ENCODE measurements at regions not wholly inside any gene's neighbourhood (a gene's known extent, or its start where the extent isn't known, plus 50 kb on each side); places are given as distances from the start of the nearest gene placed in this dataset.

DNA sequence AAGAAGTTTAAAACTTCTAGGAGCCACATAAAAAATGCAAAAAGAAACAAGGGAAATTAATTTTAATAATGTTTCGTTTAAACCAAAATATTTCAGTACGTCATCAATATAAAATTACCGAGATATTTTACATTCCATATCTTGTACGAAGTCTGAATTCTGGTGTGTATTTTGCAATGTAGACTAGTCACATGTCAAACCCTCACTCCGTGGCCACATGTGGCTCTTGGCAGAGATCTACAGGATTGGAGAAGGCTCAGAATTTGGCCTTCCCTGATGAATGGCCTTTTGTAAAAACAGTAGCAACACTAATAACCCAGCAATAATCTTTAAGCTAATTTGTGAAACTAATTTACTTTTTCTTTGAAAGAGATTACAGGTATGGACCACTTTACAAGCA lies 217.1 kb downstream of the PRL start (continued):
- TF ChIP-seq, protein P1, sequence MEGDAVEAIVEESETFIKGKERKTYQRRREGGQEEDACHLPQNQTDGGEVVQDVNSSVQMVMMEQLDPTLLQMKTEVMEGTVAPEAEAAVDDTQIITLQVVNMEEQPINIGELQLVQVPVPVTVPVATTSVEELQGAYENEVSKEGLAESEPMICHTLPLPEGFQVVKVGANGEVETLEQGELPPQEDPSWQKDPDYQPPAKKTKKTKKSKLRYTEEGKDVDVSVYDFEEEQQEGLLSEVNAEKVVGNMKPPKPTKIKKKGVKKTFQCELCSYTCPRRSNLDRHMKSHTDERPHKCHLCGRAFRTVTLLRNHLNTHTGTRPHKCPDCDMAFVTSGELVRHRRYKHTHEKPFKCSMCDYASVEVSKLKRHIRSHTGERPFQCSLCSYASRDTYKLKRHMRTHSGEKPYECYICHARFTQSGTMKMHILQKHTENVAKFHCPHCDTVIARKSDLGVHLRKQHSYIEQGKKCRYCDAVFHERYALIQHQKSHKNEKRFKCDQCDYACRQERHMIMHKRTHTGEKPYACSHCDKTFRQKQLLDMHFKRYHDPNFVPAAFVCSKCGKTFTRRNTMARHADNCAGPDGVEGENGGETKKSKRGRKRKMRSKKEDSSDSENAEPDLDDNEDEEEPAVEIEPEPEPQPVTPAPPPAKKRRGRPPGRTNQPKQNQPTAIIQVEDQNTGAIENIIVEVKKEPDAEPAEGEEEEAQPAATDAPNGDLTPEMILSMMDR (IDR thresholded peaks at IDR 0.05; ENCODE audit: low read depth, low read length, missing input control): no peak
- TF ChIP-seq NR2F2 (IDR thresholded peaks at IDR 0.05) (no peak), RAD21 (IDR thresholded peaks at IDR 0.05) (no peak)

DNA sequence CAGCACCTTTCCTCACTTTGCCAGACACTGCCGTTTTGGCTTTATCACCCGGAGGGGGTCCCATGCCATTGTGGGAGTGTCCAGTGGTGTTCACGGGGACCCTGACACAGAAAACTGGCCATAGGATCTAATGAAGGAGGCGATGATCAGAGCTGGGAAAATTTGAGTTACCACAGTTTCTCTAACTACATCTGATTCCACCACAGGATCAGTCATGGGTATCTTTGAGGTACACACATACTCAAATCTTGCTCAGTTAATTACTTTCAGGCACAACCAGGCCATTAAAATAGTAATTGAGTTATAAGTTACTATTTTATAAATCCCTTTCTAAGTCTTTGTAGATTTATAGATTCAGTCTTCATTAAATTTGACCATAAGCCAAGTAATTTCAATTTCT lies 215.1 kb downstream of the PRL start:
- Histone ChIP-seq H3K9me3 (ENCODE audit: control insufficient read depth in 4 of 4, low read length in 3 of 4) (no peaks in the 10 kb centered on the region), H3K9ac (ENCODE audit: low read depth in 1 of 2, low read length in 2 of 2) (no peak overlapping the region), H3K36me3 (ENCODE audit: control insufficient read depth in 4 of 4, insufficient read depth in 3 of 4, low read depth in 1 of 4, low read length in 3 of 4) (no peaks in the 10 kb centered on the region), H3K27me3 (ENCODE audit: control insufficient read depth in 4 of 4, insufficient read depth in 4 of 4, low read length in 3 of 4) (no peaks in the 10 kb centered on the region), H3K27ac (ENCODE audit: low read depth in 1 of 2, low read length in 2 of 2) (peak overlapping the region in 1 of 2 donors; percentile 6), H3K4me3 (ENCODE audit: low read depth in 1 of 3, low read length in 3 of 3) (no peak overlapping the region), H3K4me1 (ENCODE audit: control insufficient read depth in 4 of 4, insufficient read depth in 4 of 4, low read length in 3 of 4) (peaks cover 0 to 10% (median 5%) of the 10 kb centered on the region in 4 donors)
- TF ChIP-seq YY1 (IDR thresholded peaks at IDR 0.05) (no peak), NR2F2 (IDR thresholded peaks at IDR 0.05) (no peak), RAD21 (IDR thresholded peaks at IDR 0.05) (no peak), HNF4G (IDR thresholded peaks at IDR 0.05) (no peak), RXRA (IDR thresholded peaks at IDR 0.05) (no peak), FOXA2 (IDR thresholded peaks at IDR 0.05) (no peak)
- TF ChIP-seq, protein P2, sequence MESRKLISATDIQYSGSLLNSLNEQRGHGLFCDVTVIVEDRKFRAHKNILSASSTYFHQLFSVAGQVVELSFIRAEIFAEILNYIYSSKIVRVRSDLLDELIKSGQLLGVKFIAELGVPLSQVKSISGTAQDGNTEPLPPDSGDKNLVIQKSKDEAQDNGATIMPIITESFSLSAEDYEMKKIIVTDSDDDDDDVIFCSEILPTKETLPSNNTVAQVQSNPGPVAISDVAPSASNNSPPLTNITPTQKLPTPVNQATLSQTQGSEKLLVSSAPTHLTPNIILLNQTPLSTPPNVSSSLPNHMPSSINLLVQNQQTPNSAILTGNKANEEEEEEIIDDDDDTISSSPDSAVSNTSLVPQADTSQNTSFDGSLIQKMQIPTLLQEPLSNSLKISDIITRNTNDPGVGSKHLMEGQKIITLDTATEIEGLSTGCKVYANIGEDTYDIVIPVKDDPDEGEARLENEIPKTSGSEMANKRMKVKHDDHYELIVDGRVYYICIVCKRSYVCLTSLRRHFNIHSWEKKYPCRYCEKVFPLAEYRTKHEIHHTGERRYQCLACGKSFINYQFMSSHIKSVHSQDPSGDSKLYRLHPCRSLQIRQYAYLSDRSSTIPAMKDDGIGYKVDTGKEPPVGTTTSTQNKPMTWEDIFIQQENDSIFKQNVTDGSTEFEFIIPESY (IDR thresholded peaks at IDR 0.05): no peak
- TF ChIP-seq, protein P3, sequence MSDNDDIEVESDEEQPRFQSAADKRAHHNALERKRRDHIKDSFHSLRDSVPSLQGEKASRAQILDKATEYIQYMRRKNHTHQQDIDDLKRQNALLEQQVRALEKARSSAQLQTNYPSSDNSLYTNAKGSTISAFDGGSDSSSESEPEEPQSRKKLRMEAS (IDR thresholded peaks at IDR 0.05): no peak
- TF ChIP-seq, protein P4, sequence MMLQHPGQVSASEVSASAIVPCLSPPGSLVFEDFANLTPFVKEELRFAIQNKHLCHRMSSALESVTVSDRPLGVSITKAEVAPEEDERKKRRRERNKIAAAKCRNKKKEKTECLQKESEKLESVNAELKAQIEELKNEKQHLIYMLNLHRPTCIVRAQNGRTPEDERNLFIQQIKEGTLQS (IDR thresholded peaks at IDR 0.05): no peak
- TF ChIP-seq, protein P5, sequence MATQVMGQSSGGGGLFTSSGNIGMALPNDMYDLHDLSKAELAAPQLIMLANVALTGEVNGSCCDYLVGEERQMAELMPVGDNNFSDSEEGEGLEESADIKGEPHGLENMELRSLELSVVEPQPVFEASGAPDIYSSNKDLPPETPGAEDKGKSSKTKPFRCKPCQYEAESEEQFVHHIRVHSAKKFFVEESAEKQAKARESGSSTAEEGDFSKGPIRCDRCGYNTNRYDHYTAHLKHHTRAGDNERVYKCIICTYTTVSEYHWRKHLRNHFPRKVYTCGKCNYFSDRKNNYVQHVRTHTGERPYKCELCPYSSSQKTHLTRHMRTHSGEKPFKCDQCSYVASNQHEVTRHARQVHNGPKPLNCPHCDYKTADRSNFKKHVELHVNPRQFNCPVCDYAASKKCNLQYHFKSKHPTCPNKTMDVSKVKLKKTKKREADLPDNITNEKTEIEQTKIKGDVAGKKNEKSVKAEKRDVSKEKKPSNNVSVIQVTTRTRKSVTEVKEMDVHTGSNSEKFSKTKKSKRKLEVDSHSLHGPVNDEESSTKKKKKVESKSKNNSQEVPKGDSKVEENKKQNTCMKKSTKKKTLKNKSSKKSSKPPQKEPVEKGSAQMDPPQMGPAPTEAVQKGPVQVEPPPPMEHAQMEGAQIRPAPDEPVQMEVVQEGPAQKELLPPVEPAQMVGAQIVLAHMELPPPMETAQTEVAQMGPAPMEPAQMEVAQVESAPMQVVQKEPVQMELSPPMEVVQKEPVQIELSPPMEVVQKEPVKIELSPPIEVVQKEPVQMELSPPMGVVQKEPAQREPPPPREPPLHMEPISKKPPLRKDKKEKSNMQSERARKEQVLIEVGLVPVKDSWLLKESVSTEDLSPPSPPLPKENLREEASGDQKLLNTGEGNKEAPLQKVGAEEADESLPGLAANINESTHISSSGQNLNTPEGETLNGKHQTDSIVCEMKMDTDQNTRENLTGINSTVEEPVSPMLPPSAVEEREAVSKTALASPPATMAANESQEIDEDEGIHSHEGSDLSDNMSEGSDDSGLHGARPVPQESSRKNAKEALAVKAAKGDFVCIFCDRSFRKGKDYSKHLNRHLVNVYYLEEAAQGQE (IDR thresholded peaks at IDR 0.05): no peak
- WGBS: 87% methylated on average over 4 of the region's 4 CpGs
- DNase-seq (ENCODE audit: low spot score): no peak

DNA sequence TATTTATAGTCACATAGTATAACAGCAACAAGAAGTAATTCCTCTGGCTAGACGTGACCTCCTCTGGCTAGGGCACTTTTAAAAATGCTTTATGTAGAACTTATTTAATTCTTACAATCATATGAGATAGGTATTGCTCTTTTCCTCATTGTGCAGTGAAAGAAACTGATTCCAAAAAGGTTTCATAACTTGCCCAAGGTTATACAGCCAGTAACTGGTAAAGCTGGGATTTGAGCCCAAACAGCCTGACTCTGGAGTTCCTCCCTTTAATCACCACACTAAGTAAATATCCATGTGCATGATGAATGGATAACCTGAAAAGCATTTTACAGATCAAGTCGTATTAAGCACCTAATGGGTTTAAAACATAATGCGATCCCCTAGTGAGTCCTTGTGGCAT lies 214.6 kb downstream of the PRL start:
- WGBS: 56% methylated on average over 3 of the region's 3 CpGs
- H3K9ac ChIP-seq (ENCODE audit: low read depth in 1 of 2, low read length in 2 of 2): no peak overlapping the region
- TF ChIP-seq, protein P2 (IDR thresholded peaks at IDR 0.05): peak; percentile 23
- peak in 1 of 2 donors; percentile 28 for TF ChIP-seq RAD21 (IDR thresholded peaks at IDR 0.05)
- TF ChIP-seq YY1 (IDR thresholded peaks at IDR 0.05): no peak
- TF ChIP-seq RXRA (IDR thresholded peaks at IDR 0.05): peak in 1 of 2 donors; percentile 59
- no peak for TF ChIP-seq SP1 (IDR thresholded peaks at IDR 0.05)
- TF ChIP-seq HNF4G (IDR thresholded peaks at IDR 0.05): no peak
- TF ChIP-seq, protein P3 (IDR thresholded peaks at IDR 0.05): no peak
- TF ChIP-seq EGR1 (IDR thresholded peaks at IDR 0.05; ENCODE audit: low read depth in 2 of 2): no peak
- peak in 1 of 2 donors; percentile 47 for TF ChIP-seq HNF4A (conservative IDR thresholded peaks at IDR 0.05)
- TF ChIP-seq, protein P5 (IDR thresholded peaks at IDR 0.05): no peak
- no peak for TF ChIP-seq TAF1 (conservative IDR thresholded peaks at IDR 0.05)

More for the DNA sequence above, 214.6 kb downstream of the PRL start:
- Histone ChIP-seq H3K4me3 (ENCODE audit: low read depth in 1 of 3, low read length in 3 of 3) (no peak overlapping the region), H3K36me3 (ENCODE audit: control insufficient read depth in 4 of 4, insufficient read depth in 3 of 4, low read depth in 1 of 4, low read length in 3 of 4) (no peaks in the 10 kb centered on the region), H3K9me3 (ENCODE audit: control insufficient read depth in 4 of 4, low read length in 3 of 4) (no peaks in the 10 kb centered on the region), H3K27ac (ENCODE audit: low read depth in 1 of 2, low read length in 2 of 2) (peak overlapping the region in 1 of 2 donors; percentile 6), H3K27me3 (ENCODE audit: control insufficient read depth in 4 of 4, insufficient read depth in 4 of 4, low read length in 3 of 4) (no peaks in the 10 kb centered on the region), H3K4me1 (ENCODE audit: control insufficient read depth in 4 of 4, insufficient read depth in 4 of 4, low read length in 3 of 4) (peaks cover 0 to 10% (median 5%) of the 10 kb centered on the region in 4 donors)
- no peak for DNase-seq (ENCODE audit: low spot score)
